T-helper 17 cell (primary cell): ENCODE measurements at regions not wholly inside any gene's neighbourhood (a gene's known extent, or its start where the extent isn't known, plus 50 kb on each side); places are given as distances from the start of the nearest gene placed in this dataset.

Experiments
- ATAC-seq: fragments of 150-1000 bp; cut with Tn5 transposase; 2 replicates; pipeline ENCODE4 v1.10.0; 2021; ENCODE audit warnings: mild to moderate bottlenecking, moderate library complexity
- DNase-seq, 3 donors: peaks; one replicate each; pipeline versions ENCODE4 v3.0.0 to v3.0.0-alpha.2; 2020 to 2021
- H3K9me3 ChIP-seq: one replicate; pipeline ENCODE4 v1.7.0; 2013; ENCODE audit warnings: low read length, mild to moderate bottlenecking; ENCODE audit not compliant: control insufficient read depth, poor library complexity, severe bottlenecking
- H3K27ac Mint-ChIP-seq: one replicate; pipeline ENCODE4 v1.8.0; 2022; ENCODE audit warnings: mild to moderate bottlenecking, moderate library complexity, mixed read lengths
- H3K27me3 Mint-ChIP-seq: one replicate; pipeline ENCODE4 v1.8.0; 2022; ENCODE audit warnings: mixed read lengths
- H3K36me3 Mint-ChIP-seq: one replicate; pipeline ENCODE4 v1.8.0; 2022; ENCODE audit warnings: low read depth, mixed read lengths
- H3K4me1 Mint-ChIP-seq: one replicate; pipeline ENCODE4 v1.8.0; 2022; ENCODE audit warnings: mild to moderate bottlenecking, mixed read lengths
- H3K4me3 Mint-ChIP-seq: one replicate; pipeline ENCODE4 v1.8.0; 2022; ENCODE audit warnings: mild to moderate bottlenecking, moderate library complexity, mixed read lengths

DNA sequence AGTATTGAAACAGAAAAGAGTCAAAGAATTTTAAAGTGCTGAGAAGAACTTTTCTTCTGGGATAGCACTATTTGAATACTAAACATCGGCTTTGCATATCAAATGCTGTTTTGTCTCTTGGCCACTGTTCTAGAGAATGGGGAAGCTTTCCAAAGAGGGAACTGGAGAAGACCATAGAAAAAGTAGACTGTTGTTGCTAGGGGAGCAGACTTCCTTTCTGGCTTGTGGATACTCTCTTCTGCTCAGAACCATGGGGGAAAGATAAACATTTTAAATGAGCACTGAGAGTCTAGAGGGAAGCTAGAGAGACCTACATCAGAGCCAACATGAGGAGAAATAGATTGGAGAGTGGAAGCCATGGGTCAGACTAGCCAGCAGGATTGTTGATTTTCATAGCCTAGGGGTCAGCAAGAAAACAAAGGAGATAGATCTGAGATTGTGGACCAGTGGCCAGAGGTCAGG is 315.7 kb downstream of the KCTD12 start:
- peaks cover 16% of the 10 kb centered on the region for H3K27me3 Mint-ChIP-seq
- DNase-seq (no peak), ATAC-seq (no peak)

DNA sequence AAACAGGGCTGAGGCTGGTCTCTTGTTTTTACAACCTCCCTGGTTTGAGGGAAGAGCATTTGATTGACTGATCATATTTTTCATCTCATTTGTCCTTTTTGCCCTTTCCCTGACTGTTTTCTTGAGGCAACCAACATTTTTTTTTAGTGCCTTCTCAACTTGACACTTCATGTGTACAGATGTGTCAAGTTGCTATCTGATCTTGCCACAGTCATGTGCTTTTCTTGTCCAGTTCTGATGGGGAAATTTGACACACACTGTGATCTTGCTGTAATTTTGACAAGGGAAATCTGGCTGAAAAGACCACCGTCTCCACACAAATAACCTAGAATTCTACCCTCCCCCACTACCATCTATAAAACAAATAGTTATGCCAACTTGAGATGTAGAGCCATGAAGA is 329.6 kb downstream of the KCTD12 start:
- H3K9me3 ChIP-seq = no peaks in the 10 kb centered on the region
- Mint-ChIP-seq H3K4me3 (no peak overlapping the region), H3K4me1 (no peaks in the 10 kb centered on the region), H3K36me3 (no peaks in the 10 kb centered on the region), H3K27me3 (peaks cover 16% of the 10 kb centered on the region), H3K27ac (no peak overlapping the region)
- no peak for ATAC-seq
- no peak for DNase-seq

More for the DNA sequence above, 315.7 kb downstream of the KCTD12 start:
- H3K9me3 ChIP-seq = no peaks in the 10 kb centered on the region
- no peaks in the 10 kb centered on the region for H3K4me1 Mint-ChIP-seq
- H3K36me3 Mint-ChIP-seq = no peaks in the 10 kb centered on the region
- H3K4me3 Mint-ChIP-seq = no peak overlapping the region
- no peak overlapping the region for H3K27ac Mint-ChIP-seq

DNA sequence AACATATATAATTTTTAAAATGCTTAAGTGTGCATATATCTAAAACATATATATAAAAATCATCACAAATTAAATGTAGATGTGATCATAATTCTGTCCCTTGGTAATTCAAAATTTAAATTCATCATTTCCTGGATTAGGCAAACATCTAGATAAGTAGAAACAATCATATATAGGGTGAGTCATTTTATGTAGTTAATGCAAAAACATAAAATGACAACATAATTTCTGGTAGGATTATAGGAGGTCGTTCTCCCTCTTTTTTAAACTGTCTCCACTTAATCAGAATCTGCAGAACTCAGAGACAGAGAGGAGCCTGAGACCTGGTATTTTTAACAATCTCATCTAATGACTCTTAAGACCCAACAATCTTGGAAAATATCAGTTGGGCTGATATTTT is 333.4 kb downstream of the KCTD12 start:
- no peak overlapping the region for H3K27ac Mint-ChIP-seq
- H3K9me3 ChIP-seq = no peaks in the 10 kb centered on the region
- H3K4me1 Mint-ChIP-seq = no peaks in the 10 kb centered on the region
- H3K36me3 Mint-ChIP-seq = no peaks in the 10 kb centered on the region
- ATAC-seq = no peak
- peaks cover 15% of the 10 kb centered on the region for H3K27me3 Mint-ChIP-seq
- H3K4me3 Mint-ChIP-seq = no peak overlapping the region
- DNase-seq = no peak

DNA sequence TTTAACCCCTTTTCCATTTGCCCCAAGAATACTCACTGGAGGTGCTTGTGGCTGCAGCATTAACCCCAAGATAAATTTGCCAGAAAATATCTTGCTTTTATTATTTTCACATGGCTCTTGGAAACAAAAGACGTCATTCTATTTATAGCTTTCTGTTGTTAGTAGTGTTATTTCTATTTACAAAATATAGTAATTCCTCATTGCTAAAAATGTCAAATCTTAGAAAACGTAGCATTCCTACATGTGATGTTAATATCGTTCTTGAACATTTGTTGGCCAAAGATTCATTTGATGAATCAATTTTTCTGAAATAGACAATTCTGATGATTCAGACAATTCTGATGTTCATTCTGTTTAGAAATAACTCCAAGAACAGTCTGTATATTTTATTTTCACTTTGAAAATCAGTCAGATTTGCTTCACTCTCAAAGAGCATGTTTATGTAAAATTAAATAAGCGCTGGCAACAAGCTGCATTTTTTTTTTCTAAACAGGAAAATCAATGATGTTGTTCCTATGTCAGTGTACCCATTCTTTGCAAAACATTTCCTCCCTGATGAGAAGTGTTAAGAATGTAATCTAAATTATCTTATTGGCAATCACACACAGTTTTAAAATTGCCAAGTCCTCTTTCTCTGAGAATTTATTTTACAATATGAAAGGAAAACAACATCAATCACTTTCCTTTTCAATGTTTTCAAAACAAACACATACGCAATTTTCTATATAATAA is 334.0 kb downstream of the KCTD12 start:
- DNase-seq (no peak), ATAC-seq (no peak)
- no peaks in the 10 kb centered on the region for H3K9me3 ChIP-seq
- Mint-ChIP-seq H3K36me3 (no peaks in the 10 kb centered on the region), H3K4me3 (no peak overlapping the region), H3K27ac (no peak overlapping the region), H3K27me3 (peaks cover 15% of the 10 kb centered on the region), H3K4me1 (no peaks in the 10 kb centered on the region)

DNA sequence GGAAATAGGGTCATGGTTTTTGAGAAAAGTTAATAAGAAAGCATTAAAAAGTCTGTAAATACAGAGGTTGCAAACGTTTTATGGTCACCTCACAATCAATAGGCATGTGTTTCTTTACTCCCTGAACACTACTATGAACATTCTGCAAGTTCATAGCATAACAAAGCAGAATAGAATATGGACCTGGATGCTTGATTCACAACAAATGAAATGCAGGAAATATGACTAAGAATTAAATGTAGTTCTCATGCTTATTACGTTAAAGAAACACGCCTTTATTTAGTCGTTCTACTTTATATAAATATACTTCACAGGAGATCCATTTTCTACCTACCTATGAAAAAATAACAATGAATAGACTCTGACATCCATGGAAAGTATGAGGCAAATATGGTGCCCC is 344.0 kb downstream of the KCTD12 start:
- Mint-ChIP-seq H3K4me3 (no peak overlapping the region), H3K27ac (no peak overlapping the region), H3K36me3 (no peaks in the 10 kb centered on the region), H3K4me1 (no peaks in the 10 kb centered on the region), H3K27me3 (no peaks in the 10 kb centered on the region)
- ATAC-seq = no peak
- no peak for DNase-seq
- H3K9me3 ChIP-seq = no peaks in the 10 kb centered on the region

DNA sequence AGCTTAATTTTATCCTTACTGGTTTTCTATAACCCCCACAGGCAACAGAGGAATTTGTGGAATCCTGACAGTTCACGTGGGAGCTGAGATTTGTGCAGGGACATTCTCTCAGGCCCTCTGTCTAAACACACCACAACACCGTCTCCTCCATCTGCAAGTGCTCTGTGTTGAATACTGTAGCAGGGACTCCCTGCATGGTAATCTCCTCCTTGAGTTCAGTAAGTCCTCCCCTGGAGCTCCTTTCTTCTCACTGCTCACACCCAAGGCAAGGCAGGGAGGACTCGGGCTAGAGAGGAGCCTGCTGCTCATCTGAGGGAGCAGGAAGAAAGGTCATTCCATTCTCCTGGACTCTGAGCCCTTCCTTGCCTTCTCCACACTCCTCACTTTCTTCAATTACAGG is 348.2 kb downstream of the KCTD12 start:
- Mint-ChIP-seq H3K27ac (no peak overlapping the region), H3K4me1 (no peaks in the 10 kb centered on the region), H3K36me3 (no peaks in the 10 kb centered on the region), H3K27me3 (peaks cover 6% of the 10 kb centered on the region), H3K4me3 (no peak overlapping the region)
- DNase-seq (no peak), ATAC-seq (no peak)
- no peaks in the 10 kb centered on the region for H3K9me3 ChIP-seq

DNA sequence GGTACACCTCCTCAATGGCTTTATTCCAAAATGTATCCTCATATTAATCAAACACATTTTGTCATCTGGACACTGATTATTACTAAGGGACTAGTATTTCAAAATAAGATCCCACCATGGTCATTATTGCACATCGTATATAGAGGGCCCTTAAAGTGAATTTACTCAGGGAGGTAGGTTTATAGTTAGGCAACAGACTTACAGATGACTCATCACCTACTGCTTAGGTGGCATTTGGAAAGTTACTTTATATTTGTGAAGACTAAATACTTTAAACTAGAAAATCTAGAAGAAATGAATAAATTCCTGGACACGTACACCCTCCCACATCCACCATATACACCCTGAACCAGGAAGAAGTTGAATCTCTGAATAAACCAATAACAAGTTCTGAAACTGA is 353.0 kb downstream of the KCTD12 start:
- Mint-ChIP-seq H3K27ac (no peak overlapping the region), H3K27me3 (peaks cover 16% of the 10 kb centered on the region), H3K4me1 (no peaks in the 10 kb centered on the region), H3K36me3 (no peaks in the 10 kb centered on the region), H3K4me3 (no peak overlapping the region)
- no peak for ATAC-seq
- no peak for DNase-seq
- no peaks in the 10 kb centered on the region for H3K9me3 ChIP-seq

DNA sequence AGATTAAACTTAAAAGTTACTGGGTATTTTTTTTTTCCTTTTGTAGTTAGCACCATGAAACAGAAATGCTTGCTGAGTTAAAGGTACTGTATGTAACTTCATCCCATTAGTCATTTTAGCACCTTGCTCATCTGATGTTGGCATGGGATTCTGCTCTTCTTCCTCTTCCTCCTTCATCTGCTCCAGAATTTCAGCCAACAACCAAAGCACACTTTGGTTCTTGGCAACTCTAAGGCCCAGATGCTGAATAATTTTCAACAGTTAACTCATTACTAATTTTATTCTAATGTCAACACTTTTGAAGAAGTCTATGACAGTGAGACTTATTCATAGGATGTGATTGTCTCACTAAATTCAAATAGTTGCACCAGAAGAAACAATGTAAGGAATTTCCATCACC is 359.2 kb downstream of the KCTD12 start:
- Mint-ChIP-seq H3K36me3 (no peaks in the 10 kb centered on the region), H3K27me3 (peaks cover 18% of the 10 kb centered on the region), H3K27ac (no peak overlapping the region), H3K4me3 (no peak overlapping the region), H3K4me1 (no peaks in the 10 kb centered on the region)
- H3K9me3 ChIP-seq = no peaks in the 10 kb centered on the region
- ATAC-seq (no peak), DNase-seq (no peak)

DNA sequence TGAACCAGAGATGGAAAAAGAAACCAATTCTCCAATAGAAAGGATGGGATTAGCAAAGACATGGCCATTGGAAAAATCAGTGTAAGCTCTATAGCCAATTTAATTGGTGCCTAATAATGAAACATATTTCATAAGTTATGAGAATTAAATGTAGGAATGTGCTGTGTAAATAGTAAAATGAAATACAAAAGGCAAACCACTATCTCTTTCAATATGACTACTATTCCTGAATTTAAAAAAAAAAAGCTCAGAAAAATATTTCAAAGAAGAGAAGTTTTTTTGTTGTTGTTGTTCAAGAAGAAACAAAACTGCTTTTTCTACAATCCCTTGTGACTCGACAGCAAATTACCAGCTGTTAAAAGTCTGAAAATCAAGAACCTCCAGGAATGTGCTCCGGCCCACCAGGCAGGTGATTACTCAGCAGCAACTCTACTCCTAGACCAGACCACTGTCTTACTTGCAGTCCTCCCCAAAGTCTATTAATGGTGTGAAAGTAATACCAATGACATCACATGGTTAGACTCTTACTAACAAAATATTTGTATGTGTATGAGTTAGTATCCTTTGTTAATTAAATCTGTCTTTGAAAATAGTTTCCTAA is 362.4 kb downstream of the KCTD12 start:
- H3K4me1 Mint-ChIP-seq = no peaks in the 10 kb centered on the region
- no peaks in the 10 kb centered on the region for H3K36me3 Mint-ChIP-seq
- H3K27ac Mint-ChIP-seq = no peak overlapping the region
- DNase-seq (no peak), ATAC-seq (no peak)
- H3K9me3 ChIP-seq = no peaks in the 10 kb centered on the region
- H3K27me3 Mint-ChIP-seq = peaks cover 12% of the 10 kb centered on the region
- no peak overlapping the region for H3K4me3 Mint-ChIP-seq

DNA sequence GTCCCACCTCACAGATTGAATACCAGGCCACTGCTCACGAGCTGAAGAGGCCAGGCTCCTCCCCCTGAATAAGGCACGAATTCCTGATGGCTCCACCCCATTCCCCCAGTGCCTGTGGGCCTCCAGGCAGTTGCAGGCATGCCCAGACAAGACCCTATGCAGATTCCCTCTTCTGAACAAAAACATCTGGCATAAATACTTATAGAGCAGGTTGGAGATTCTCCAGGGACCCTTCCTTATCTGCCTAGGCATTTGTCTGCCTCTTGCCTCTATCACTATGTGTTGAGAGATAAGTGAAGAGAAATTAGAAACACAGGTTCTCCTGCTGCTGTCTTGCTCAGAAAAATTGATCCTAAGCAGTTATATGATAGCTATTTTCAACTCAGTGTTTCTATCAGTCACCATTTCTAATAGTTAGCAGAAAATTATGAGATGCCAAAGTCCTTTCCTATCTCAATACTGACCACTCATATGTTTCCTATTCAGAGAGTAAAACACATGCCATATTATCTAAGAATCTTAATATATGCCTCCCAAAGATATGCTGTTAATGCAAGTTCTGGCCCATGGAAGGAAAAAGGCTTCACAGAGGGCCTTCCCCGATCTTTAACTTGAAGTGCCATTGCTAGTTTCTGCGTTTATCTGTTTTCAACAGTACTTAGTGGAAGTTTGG is 364.0 kb downstream of the KCTD12 start:
- H3K9me3 ChIP-seq = no peaks in the 10 kb centered on the region
- no peaks in the 10 kb centered on the region for H3K4me1 Mint-ChIP-seq
- DNase-seq = no peak
- no peaks in the 10 kb centered on the region for H3K36me3 Mint-ChIP-seq
- no peak overlapping the region for H3K27ac Mint-ChIP-seq
- no peak overlapping the region for H3K4me3 Mint-ChIP-seq
- no peak for ATAC-seq
- H3K27me3 Mint-ChIP-seq = peaks cover 16% of the 10 kb centered on the region

DNA sequence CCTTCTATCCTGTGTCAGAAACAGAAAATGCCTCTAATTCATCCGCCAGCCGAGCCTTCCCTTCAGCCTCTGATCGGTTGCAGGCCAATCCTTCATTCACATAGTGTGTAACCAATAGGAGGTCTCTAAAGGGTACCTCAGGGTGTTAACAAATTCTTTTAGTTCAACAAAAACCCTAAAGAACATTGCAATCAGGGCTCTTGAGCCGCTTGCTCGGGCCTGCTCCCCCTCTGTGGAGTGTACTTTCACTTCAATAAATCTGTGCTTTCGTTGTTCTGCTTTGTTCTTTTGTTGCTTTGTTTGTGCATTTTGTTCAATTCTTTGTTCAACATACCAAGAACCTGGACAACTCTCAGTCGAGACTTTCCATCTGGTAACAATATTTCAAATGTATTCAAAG is 366.5 kb downstream of the KCTD12 start:
- no peak for ATAC-seq
- no peaks in the 10 kb centered on the region for H3K36me3 Mint-ChIP-seq
- H3K9me3 ChIP-seq = no peaks in the 10 kb centered on the region
- peaks cover 29% of the 10 kb centered on the region for H3K27me3 Mint-ChIP-seq
- no peak overlapping the region for H3K4me3 Mint-ChIP-seq
- H3K4me1 Mint-ChIP-seq = no peaks in the 10 kb centered on the region
- H3K27ac Mint-ChIP-seq = no peak overlapping the region
- no peak for DNase-seq

DNA sequence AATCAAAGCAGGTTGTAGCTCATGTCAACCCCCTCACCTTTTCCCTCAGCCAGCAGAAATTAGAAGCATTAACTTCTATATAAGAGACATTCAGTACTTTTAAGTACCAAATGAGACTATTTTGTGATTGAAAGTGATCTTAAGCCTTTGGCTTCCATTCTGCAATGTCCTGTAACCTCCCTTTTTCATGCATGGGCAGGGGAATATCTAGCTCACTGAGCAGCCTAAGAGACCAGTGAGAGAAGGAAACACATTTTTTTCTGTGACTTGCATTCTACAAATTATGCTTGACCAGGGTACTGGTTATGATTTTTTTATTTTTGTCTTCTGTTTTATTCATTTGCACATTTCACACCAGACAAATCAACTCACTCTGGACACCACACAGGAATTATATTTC is 369.6 kb downstream of the KCTD12 start:
- H3K4me3 Mint-ChIP-seq = no peak overlapping the region

DNA sequence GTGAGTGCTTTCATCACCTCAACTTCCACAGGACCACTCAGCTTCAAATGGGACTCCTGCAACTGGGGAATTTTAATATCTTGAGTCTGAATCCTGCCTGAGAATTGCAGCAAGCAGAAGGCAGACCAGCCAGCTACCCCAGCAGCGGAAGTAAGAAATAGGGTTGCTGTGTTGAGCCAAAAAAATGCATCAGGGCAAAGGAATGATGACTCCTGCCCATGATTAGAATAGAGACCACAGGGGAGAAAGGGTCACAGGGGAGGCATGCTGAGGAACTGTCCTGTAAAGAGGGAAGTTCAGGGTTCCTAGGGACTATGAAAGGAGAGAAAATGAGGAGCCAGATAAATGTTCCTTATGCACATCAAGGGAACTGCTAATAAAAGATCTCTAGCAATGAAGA is 370.2 kb downstream of the KCTD12 start:
- Mint-ChIP-seq H3K4me1 (no peaks in the 10 kb centered on the region), H3K27ac (no peak overlapping the region), H3K27me3 (peaks cover 27% of the 10 kb centered on the region)

More for the DNA sequence above, 369.6 kb downstream of the KCTD12 start:
- Mint-ChIP-seq H3K27me3 (peaks cover 27% of the 10 kb centered on the region), H3K27ac (no peak overlapping the region), H3K36me3 (no peaks in the 10 kb centered on the region), H3K4me1 (no peaks in the 10 kb centered on the region)
- ATAC-seq (no peak), DNase-seq (no peak)
- no peaks in the 10 kb centered on the region for H3K9me3 ChIP-seq

More for the DNA sequence above, 370.2 kb downstream of the KCTD12 start:
- no peaks in the 10 kb centered on the region for H3K9me3 ChIP-seq
- H3K4me3 Mint-ChIP-seq = no peak overlapping the region
- H3K36me3 Mint-ChIP-seq = no peaks in the 10 kb centered on the region
- DNase-seq (no peak), ATAC-seq (no peak)
